Muscle layer of colon (tissue), 2 donors: ENCODE measurements at regions not wholly inside any gene's neighbourhood (a gene's known extent, or its start where the extent isn't known, plus 50 kb on each side); places are given as distances from the start of the nearest gene placed in this dataset.

Experiments
- H3K27ac ChIP-seq: one replicate; pipeline ENCODE4 v1.7.0; 2013; ENCODE audit warnings: low read depth, mild to moderate bottlenecking, low read length, moderate library complexity
- H3K27me3 ChIP-seq, 2 donors: one replicate each; pipeline ENCODE4 v1.7.0; 2013; ENCODE audit warnings: low read length in 2 of 2, mild to moderate bottlenecking in 2 of 2; ENCODE audit not compliant: insufficient read depth in 2 of 2, control insufficient read depth in 1 of 2
- H3K36me3 ChIP-seq: one replicate; pipeline ENCODE4 v1.7.0; 2013; ENCODE audit warnings: mild to moderate bottlenecking, low read length; ENCODE audit not compliant: insufficient read depth
- H3K4me1 ChIP-seq: one replicate; pipeline ENCODE4 v1.7.0; 2013; ENCODE audit warnings: mild to moderate bottlenecking, low read length; ENCODE audit not compliant: insufficient read depth
- H3K4me3 ChIP-seq, 2 donors: one replicate each; pipeline ENCODE4 v1.7.0; 2013; ENCODE audit warnings: low read length in 2 of 2, low read depth in 1 of 2, mild to moderate bottlenecking in 1 of 2, moderate library complexity in 1 of 2
- H3K9ac ChIP-seq: one replicate; pipeline ENCODE4 v1.7.0; 2013; ENCODE audit warnings: low read length
- H3K9me3 ChIP-seq: one replicate; pipeline ENCODE4 v1.7.0; 2013; ENCODE audit warnings: mild to moderate bottlenecking, low read length
- donor health status: abdominal sarcoma.
- donor health status: Adenocarcinoma of cecum.

DNA sequence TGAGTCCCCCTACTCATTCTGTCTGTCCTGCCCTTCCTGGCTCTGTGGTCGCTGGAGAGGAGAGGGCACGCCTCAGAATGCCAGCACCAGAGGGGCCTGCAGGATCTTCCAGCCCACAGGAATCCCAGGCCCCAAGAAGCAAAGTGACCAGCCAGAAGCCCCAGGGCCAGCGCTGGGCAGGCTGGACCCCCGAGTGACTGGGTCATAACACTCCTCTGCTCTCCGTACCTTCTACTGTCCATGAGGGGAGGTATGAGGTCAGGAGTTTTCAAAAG, 102.6 kb upstream of the GPR26 start:
- H3K4me3 ChIP-seq = no peak overlapping the region
- H3K9ac ChIP-seq = no peak overlapping the region
- H3K27ac ChIP-seq = no peak overlapping the region
- H3K9me3 ChIP-seq = no peaks in the 10 kb centered on the region
- no peaks in the 10 kb centered on the region for H3K36me3 ChIP-seq
- no peaks in the 10 kb centered on the region for H3K4me1 ChIP-seq
- H3K27me3 ChIP-seq = peaks cover 0 to 8% of the 10 kb centered on the region in 2 donors

DNA sequence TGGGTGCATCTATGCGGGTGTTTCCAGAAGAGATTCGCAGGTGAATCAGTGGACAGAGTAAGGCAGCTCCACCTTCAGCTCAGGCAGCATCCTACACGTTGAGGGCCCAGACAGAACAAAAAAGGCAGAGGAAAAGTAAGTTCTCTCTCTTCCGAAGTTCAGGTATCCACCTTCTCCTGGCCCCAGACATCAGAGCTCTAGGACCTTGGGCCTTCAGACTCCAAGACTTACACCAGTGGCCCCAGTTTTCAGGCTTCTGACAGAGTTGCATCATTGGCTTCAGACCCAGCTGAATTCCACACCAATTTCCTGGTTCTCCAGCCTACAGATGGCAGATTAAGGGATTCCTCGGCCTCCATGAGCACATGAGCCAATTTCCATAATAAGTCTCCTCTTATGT, 102.2 kb upstream of the GPR26 start:
- Histone ChIP-seq H3K36me3 (no peaks in the 10 kb centered on the region), H3K4me1 (no peaks in the 10 kb centered on the region), H3K27ac (no peak overlapping the region), H3K4me3 (no peak overlapping the region), H3K9ac (no peak overlapping the region), H3K9me3 (no peaks in the 10 kb centered on the region), H3K27me3 (peaks cover 0 to 8% of the 10 kb centered on the region in 2 donors)

DNA sequence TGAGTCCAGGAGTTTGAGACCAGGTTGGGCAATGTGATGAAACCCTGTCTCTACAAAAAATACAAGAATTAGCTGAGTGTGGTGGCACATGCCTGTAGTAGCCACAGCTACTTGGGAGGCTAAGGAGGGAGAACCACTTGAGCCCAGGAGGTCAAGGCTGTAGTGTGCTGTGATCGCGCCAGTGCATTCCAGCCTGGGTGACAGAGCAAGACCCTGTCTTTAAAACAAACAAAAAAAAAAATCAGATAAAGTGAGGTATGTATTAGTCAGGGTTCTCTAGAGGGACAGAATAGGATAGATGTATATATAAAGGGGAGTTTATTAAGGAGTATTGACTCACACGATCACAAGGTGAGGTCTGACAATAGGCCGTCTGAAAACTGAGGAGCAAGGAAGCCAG, 101.5 kb upstream of the GPR26 start:
- no peak overlapping the region for H3K27ac ChIP-seq
- H3K36me3 ChIP-seq = no peaks in the 10 kb centered on the region
- no peak overlapping the region for H3K9ac ChIP-seq
- no peaks in the 10 kb centered on the region for H3K9me3 ChIP-seq
- H3K4me1 ChIP-seq = no peaks in the 10 kb centered on the region
- no peak overlapping the region for H3K4me3 ChIP-seq
- peaks cover 0 to 14% of the 10 kb centered on the region in 2 donors for H3K27me3 ChIP-seq

DNA sequence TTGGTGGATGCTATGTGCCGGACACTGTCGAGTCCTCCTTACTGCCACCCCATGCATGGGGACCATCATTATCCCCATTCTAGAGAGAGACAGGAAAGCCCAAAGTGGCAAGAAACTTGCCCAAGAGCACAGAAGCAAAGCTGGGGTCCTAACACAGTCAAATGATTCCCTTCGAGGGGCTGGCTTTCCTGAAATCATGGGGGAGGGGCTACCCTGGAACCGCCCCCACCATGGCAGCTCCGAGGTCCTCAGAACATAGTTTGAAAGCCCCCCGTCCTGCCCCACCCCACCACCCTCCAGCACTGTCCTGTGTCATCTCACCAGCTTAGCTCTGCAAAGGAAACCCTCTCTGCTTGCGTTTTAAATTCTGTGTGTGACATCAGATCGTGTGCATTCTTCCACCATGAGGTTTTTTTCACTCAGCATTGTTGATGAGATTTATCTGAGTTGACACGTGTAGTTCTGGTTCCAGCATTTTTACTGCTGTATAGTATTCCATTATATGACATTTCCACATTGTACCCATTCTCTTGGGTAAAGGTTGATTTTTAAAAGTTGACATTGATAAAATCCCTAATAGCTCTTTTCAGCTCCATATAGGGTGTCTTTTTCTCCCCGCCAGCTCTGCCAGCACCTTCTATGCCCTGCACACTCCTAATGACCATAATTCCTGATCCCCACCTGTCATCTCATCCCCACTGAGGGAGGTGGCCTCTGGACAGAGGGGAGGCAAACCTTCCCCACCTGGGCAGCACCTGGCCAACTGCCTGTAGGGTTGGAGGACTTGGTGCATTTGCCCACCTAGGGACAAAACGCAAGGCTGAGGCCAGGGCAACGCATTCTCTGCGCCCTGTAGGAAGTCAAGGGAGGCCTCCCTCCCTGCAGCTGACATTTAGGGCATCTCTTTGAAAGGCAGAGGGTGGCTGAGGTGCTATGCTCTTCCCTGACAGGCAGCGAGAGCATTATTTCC, 100.2 kb upstream of the GPR26 start:
- no peak overlapping the region for H3K4me3 ChIP-seq
- no peaks in the 10 kb centered on the region for H3K36me3 ChIP-seq
- no peak overlapping the region for H3K27ac ChIP-seq
- no peaks in the 10 kb centered on the region for H3K9me3 ChIP-seq
- H3K9ac ChIP-seq = no peak overlapping the region
- H3K4me1 ChIP-seq = no peaks in the 10 kb centered on the region
- H3K27me3 ChIP-seq = peaks cover 0 to 17% of the 10 kb centered on the region in 2 donors

DNA sequence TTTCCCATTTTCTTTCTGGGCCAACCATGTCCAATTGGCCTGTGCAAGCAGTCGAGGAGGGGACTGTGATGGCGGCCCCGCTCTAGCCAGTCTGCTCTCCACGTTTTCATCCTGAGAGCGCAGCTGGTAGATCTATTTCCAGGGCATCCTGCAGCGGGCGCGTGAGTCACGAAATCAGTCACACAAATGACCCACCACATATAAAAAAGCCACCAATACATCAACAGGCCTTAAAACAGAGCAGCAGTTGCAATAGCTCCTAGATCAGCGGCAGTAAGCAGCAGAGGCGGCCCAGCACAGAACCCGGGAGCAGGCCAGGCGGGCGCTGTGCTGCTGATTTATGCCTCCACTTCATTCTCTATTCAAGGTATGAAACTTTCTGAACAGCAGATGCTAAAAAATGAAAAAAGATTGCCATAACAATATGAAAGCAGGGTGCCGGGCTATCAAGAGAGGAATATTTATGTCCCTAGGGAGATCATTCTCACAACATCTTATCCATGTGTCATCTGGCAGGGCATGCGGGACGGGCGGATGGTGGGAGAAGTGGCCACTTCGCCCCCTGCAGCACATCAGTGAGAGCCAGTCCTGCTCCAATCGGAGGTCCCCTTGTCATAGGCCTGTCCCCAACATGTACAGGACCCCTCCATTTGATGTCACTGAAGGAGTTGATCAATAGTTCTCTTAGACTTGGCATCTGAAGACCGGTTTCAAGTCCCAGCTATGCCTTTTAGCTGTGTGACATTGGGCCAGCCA, 98.0 kb upstream of the GPR26 start:
- Histone ChIP-seq H3K4me1 (no peaks in the 10 kb centered on the region), H3K27me3 (peaks cover 0 to 26% of the 10 kb centered on the region in 2 donors)

DNA sequence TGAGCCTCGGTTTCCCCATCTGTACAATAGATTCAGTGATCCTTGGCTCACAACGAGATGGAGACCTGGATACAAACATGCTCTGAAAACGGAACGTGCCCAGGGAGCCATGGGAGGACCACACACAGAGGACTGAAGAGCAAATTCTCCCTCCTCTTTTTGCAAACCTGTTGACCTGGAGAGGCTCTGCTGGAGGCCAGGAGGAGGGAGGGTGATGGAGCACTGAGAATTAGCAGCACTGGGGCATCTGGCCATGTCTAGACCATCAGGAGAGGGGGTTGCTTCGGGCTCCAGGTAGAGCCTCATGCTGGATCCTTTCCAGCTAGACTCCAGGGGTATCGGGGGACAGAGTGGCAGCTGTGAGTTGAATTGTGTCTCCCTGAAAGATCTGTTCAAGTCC, 97.4 kb upstream of the GPR26 start:
- Histone ChIP-seq H3K27ac (no peak overlapping the region), H3K4me1 (no peaks in the 10 kb centered on the region), H3K9me3 (no peaks in the 10 kb centered on the region), H3K9ac (no peak overlapping the region), H3K4me3 (no peak overlapping the region), H3K27me3 (peaks cover 0 to 32% of the 10 kb centered on the region in 2 donors), H3K36me3 (no peaks in the 10 kb centered on the region)

More for the DNA sequence above, 98.0 kb upstream of the GPR26 start:
- no peak overlapping the region for H3K27ac ChIP-seq
- no peak overlapping the region for H3K9ac ChIP-seq
- no peaks in the 10 kb centered on the region for H3K9me3 ChIP-seq
- H3K4me3 ChIP-seq = no peak overlapping the region
- no peaks in the 10 kb centered on the region for H3K36me3 ChIP-seq

DNA sequence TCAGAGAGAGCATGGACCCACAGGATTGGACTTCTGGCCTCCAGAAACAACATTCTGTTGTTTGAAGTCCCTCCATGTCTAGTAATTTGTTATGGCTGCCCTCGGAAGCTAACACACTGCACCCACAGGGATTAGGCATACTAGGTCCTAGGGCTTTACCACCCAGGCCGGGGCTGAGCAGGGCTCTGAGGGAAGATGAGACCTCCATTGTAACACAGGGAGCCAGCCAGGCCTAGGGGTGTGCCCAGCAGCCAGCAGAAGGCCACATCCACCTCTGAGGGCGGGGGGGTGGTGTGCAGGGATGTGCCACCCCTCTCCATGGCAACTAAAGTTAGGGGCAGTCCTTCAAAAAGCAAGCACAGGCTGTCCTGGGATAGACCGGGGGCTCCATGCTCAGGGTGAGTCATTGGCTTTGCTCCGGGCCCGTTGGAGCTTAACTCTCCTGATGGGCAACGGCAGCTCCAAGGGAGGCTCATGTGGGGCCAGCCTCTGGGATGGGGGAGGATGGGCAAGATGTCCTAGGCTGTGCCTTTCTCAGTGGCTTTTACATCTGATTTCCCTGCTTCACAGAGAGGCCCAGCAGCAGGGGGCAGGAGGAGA, 96.6 kb upstream of the GPR26 start:
- no peaks in the 10 kb centered on the region for H3K9me3 ChIP-seq
- H3K9ac ChIP-seq = no peak overlapping the region
- peaks cover 0 to 32% of the 10 kb centered on the region in 2 donors for H3K27me3 ChIP-seq
- no peaks in the 10 kb centered on the region for H3K4me1 ChIP-seq
- no peaks in the 10 kb centered on the region for H3K36me3 ChIP-seq
- H3K27ac ChIP-seq = no peak overlapping the region
- H3K4me3 ChIP-seq = no peak overlapping the region

GRCh38 chr10:123570051-123570897, 95.9 kb upstream of the GPR26 start:
- H3K27me3 ChIP-seq = peaks cover 0 to 32% of the 10 kb centered on the region in 2 donors
- no peak overlapping the region for H3K9ac ChIP-seq

DNA sequence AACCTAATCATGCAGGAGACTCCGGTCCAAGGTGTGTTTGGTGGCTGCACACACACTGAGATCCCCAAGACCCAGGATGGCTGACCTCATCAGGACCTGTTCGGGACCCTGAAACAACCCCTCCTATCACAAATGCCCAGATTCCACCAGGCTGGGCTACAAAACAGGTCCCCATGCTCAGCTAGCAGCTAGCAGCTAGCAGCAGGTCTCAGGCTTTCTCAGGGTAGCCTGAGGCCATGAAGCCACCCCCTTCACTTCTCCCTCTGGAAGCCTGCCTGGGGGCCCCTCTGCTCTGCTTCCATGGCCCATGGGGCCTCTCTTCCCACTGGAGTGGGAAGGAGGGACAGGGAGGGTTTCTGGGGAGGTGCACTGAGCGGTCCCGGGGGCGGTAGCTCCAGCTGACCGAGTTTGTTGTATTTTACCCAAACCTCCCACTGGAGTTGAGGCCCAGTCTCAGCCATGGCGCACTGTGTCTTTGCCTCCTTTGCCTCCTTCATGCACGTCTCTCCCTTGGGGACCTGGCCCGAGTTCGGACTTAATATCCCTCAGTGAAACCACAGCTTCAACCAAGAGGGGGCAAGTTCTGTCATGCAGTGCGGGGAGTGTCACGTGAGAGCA, 95.1 kb upstream of the GPR26 start:
- H3K9ac ChIP-seq = no peak overlapping the region
- H3K9me3 ChIP-seq = no peaks in the 10 kb centered on the region
- no peaks in the 10 kb centered on the region for H3K36me3 ChIP-seq
- no peak overlapping the region for H3K27ac ChIP-seq
- H3K4me1 ChIP-seq = no peaks in the 10 kb centered on the region
- no peak overlapping the region for H3K4me3 ChIP-seq
- H3K27me3 ChIP-seq = peaks cover 0 to 29% of the 10 kb centered on the region in 2 donors

More at GRCh38 chr10:123570051-123570897, 95.9 kb upstream of the GPR26 start:
- Histone ChIP-seq H3K27ac (no peak overlapping the region), H3K36me3 (no peaks in the 10 kb centered on the region), H3K4me3 (no peak overlapping the region), H3K9me3 (no peaks in the 10 kb centered on the region), H3K4me1 (no peaks in the 10 kb centered on the region)

- H3K9me3 ChIP-seq = no peaks in the 10 kb centered on the region
- no peak overlapping the region for H3K27ac ChIP-seq
- no peaks in the 10 kb centered on the region for H3K4me1 ChIP-seq
- peaks cover 0 to 28% of the 10 kb centered on the region in 2 donors for H3K27me3 ChIP-seq
- no peak overlapping the region for H3K9ac ChIP-seq
- no peaks in the 10 kb centered on the region for H3K36me3 ChIP-seq
- H3K4me3 ChIP-seq = no peak overlapping the region
These were observed 94.2 kb upstream of the GPR26 start for GRCh38 chr10:123571978-123572377.
